Esophagus squamous epithelium (tissue), 5 donors: ENCODE measurements at regions not wholly inside any gene's neighbourhood (a gene's known extent, or its start where the extent isn't known, plus 50 kb on each side); places are given as distances from the start of the nearest gene placed in this dataset.
A peak's percentile ranks its signal among the peaks of the same experiment; 100 is the strongest.

ENCODE experiments used
- DNase-seq: peaks from one replicate; lab custom pipeline; 2025; lab: John Stamatoyannopoulos, UW
- H3K27ac ChIP-seq, 4 donors: fragments of 200-600 bp; sonication (generic); one replicate each; pipeline ENCODE4 v1.5.1; 2016 to 2019; ENCODE audit warnings: mild to moderate bottlenecking in 1 of 4
- H3K27me3 ChIP-seq, 4 donors: fragments of 200-600 bp; sonication (generic); 1 replicate in 3 of 4; 2 replicates in 1 of 4; pipeline versions ENCODE4 v1.5.1 to v1.6.0; 2017 to 2021; ENCODE audit warnings: antibody characterized with exemption in 1 of 4
- H3K36me3 ChIP-seq, 3 donors: fragments of 200-600 bp; sonication (generic); one replicate each; pipeline ENCODE4 v1.5.1; 2016 to 2019
- H3K4me1 ChIP-seq, 3 donors: fragments of 200-600 bp; sonication (generic); one replicate each; pipeline ENCODE4 v1.5.1; 2017 to 2019
- H3K4me3 ChIP-seq, 4 donors: fragments of 200-600 bp; sonication (generic); 1 replicate in 3 of 4; 2 replicates in 1 of 4; pipeline ENCODE4 v1.5.1; 2016 to 2019; ENCODE audit warnings: mild to moderate bottlenecking in 2 of 4, moderate library complexity in 1 of 4
- H3K9me3 ChIP-seq, 3 donors: fragments of 200-600 bp; sonication (generic); one replicate each; pipeline ENCODE4 v1.5.1; 2016 to 2019
- POLR2A ChIP-seq, 4 donors: fragments of 450-650 bp; IDR thresholded peaks; one replicate each; pipeline ENCODE4 v1.6.1; 2017; ENCODE audit warnings: antibody characterized with exemption in 4 of 4, mild to moderate bottlenecking in 4 of 4, moderate library complexity in 3 of 4
- WGBS, 2 donors: methylation state at CpG; one replicate each; pipeline ENCODE4 v1.1.5; 2018; 5-methylcytosine and 5-hydroxymethylcytosine counted together
- intact Hi-C: fragments of 100-400 bp; cut with DNase I; formaldehyde crosslinking; loops from one replicate; pipeline ENCODE4 v1.15.0; 2022
- TF ChIP-seq, protein P1 (sequence below), 6 experiments: fragments of 450-650 bp in 4 of 6; fragments of 200-600 bp in 2 of 6; sonication (generic) in 2 of 6; IDR thresholded peaks; one replicate each; pipeline ENCODE4 v1.5.1; 2016 to 2019; ENCODE audit warnings: antibody characterized with exemption in 6 of 6, mild to moderate bottlenecking in 4 of 6, moderate library complexity in 4 of 6
- donor health status: DM: yes; HTN: yes; CAD: no.

DNA sequence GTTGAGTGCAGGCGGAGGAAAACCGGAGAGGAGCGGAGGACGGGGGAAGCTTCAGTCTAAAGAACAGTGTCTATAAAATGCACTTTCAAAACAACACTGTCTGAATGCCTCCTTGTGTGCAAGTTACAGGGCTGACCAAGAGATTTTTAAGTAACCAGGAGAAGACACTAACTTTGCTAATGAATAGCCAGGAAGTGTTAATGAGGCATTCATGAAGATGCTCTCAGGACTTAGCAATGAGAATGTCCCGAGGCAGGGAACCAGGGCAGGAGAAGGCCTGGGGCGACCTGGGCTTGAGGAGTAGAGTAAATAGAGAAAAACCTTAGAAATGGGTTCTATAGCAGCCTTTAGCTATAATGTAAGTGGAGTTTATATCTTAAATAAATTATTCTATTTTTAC lies 312.1 kb downstream of the SKIDA1 start:
- H3K4me1 ChIP-seq, result peaks cover 0 to 3% (median 0%) of the 10 kb centered on the region in 3 donors
- WGBS, 2 donors, result 74 to 87% methylated on average over 6 of the region's 6 CpGs
- H3K36me3 ChIP-seq, result no peaks in the 10 kb centered on the region
- no peak for DNase-seq
- no peak overlapping the region for H3K4me3 ChIP-seq
- no peak overlapping the region for H3K27ac ChIP-seq
- H3K27me3 ChIP-seq, result no peaks in the 10 kb centered on the region
- intact Hi-C loops, result no loop called here
- peaks cover 0 to under 1% (median 0%) of the 10 kb centered on the region in 3 donors for H3K9me3 ChIP-seq
- TF ChIP-seq POLR2A (IDR thresholded peaks at IDR 0.05), result no peak
- TF ChIP-seq, protein P1, sequence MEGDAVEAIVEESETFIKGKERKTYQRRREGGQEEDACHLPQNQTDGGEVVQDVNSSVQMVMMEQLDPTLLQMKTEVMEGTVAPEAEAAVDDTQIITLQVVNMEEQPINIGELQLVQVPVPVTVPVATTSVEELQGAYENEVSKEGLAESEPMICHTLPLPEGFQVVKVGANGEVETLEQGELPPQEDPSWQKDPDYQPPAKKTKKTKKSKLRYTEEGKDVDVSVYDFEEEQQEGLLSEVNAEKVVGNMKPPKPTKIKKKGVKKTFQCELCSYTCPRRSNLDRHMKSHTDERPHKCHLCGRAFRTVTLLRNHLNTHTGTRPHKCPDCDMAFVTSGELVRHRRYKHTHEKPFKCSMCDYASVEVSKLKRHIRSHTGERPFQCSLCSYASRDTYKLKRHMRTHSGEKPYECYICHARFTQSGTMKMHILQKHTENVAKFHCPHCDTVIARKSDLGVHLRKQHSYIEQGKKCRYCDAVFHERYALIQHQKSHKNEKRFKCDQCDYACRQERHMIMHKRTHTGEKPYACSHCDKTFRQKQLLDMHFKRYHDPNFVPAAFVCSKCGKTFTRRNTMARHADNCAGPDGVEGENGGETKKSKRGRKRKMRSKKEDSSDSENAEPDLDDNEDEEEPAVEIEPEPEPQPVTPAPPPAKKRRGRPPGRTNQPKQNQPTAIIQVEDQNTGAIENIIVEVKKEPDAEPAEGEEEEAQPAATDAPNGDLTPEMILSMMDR (IDR thresholded peaks at IDR 0.05), result no peak

DNA sequence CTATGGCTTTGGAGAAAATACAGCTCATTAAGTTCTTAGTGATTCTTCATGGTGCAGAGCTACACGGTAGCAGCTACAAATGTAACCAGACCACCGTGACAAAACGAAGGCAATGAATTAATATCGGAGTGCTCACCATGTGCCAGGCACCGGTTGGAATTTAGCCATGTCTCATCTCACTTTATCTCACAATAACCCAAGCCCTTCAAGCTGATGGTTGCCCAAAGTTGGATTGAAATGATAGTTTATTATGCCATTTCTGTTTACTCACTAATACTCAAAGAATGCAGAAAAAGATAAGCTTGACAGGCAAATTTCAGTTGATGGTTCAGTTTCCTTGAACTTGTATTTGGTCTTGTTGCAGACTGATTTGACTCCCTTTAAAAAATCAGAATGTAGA lies 312.6 kb downstream of the SKIDA1 start:
- H3K4me1 ChIP-seq, result peaks cover 0 to 3% (median 0%) of the 10 kb centered on the region in 3 donors
- H3K4me3 ChIP-seq, result no peak overlapping the region
- H3K36me3 ChIP-seq, result no peaks in the 10 kb centered on the region
- no peak for DNase-seq
- peaks cover 0 to 5% (median 1%) of the 10 kb centered on the region in 3 donors for H3K9me3 ChIP-seq
- H3K27me3 ChIP-seq, result no peaks in the 10 kb centered on the region
- H3K27ac ChIP-seq, result no peak overlapping the region
- intact Hi-C loops, result no loop called here
- TF ChIP-seq, protein P1 (IDR thresholded peaks at IDR 0.05), result no peak
- TF ChIP-seq POLR2A (IDR thresholded peaks at IDR 0.05), result no peak
- 67 to 83% methylated on average over 5 of the region's 5 CpGs for WGBS, 2 donors

GRCh38 chr10:21212348-21212747 lies 313.1 kb downstream of the SKIDA1 start:
- 70 to 72% methylated on average over 11 of the region's 11 CpGs for WGBS, 2 donors
- Histone ChIP-seq H3K9me3 (peaks cover 0 to 11% (median 7%) of the 10 kb centered on the region in 3 donors), H3K4me1 (peaks cover 0 to 3% (median 0%) of the 10 kb centered on the region in 3 donors), H3K27me3 (no peaks in the 10 kb centered on the region), H3K4me3 (no peak overlapping the region), H3K36me3 (no peaks in the 10 kb centered on the region), H3K27ac (no peak overlapping the region)
- TF ChIP-seq, protein P1 (IDR thresholded peaks at IDR 0.05), result no peak
- no peak for TF ChIP-seq POLR2A (IDR thresholded peaks at IDR 0.05)
- intact Hi-C loops, result no loop called here
- DNase-seq, result no peak

DNA sequence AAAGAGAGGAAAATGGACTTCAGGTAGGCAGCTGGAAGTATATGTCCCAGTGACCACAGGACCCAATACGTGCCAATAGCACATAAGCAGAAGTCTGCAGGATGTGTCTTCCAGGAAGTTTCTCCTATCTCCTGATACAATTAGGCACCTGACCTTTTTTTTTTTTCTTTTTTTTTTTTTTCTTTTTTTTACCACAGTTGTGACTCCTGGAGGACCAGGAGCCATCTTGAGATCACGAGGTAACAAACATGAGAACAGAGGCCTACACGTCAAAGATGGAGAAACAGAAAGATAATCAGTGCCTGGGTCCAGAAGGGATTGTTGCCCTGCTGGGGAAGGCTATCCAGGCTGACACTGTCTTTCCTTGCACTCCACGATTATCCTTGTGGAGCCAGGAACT lies 312.4 kb upstream of the NEBL start:
- Histone ChIP-seq H3K27me3 (peaks cover 0 to 5% (median 0%) of the 10 kb centered on the region in 4 donors), H3K27ac (peak overlapping the region in 1 of 4 donors; percentile 3), H3K36me3 (no peaks in the 10 kb centered on the region), H3K4me1 (peaks cover 0 to 3% (median 0%) of the 10 kb centered on the region in 3 donors), H3K4me3 (no peak overlapping the region), H3K9me3 (peaks cover 0 to 14% (median 10%) of the 10 kb centered on the region in 3 donors)
- TF ChIP-seq, protein P1 (IDR thresholded peaks at IDR 0.05), result no peak
- no peak for TF ChIP-seq POLR2A (IDR thresholded peaks at IDR 0.05)
- 70 to 82% methylated on average over 4 of the region's 4 CpGs for WGBS, 2 donors
- no peak for DNase-seq
- intact Hi-C loops, result no loop called here

DNA sequence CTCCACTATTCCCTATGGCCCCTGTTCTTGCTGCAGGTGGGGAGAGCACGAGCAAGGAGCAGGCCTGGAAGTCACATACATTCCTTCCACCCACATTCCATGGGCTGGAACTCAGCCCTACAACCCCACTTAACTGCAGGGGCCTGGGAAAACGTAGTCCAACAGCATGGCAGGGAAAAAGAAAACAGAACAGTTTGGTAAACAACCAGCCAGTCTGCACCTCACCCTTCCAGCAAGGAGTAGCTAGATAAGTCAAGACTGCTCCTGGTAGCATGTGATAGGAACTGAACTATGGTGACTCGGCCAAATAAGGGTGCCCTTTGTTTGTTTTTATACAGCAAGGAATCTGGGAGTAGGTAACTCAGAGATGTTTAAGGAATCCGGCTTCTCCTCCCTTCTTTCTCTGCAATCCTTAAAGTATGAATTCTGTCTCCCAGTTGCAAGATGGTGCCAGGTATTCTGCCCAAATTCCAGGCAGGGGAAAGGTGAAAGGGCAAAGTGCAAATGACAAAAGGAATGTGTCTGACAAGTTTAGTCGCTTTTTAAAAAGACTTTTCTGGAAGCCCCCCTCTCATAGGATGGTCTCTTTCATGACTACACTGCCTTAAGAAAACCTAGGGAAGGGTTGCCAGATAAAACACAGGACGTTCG lies 311.7 kb upstream of the NEBL start:
- Histone ChIP-seq H3K27me3 (peaks cover 0 to 12% (median 0%) of the 10 kb centered on the region in 4 donors), H3K9me3 (peaks cover 0 to 14% (median 10%) of the 10 kb centered on the region in 3 donors), H3K27ac (no peak overlapping the region), H3K4me3 (no peak overlapping the region), H3K4me1 (peaks cover 0 to 3% (median 0%) of the 10 kb centered on the region in 3 donors), H3K36me3 (no peaks in the 10 kb centered on the region)
- 49 to 76% methylated on average over 7 of the region's 7 CpGs for WGBS, 2 donors
- TF ChIP-seq, protein P1 (IDR thresholded peaks at IDR 0.05), result no peak
- no peak for TF ChIP-seq POLR2A (IDR thresholded peaks at IDR 0.05)
- DNase-seq, result no peak
- intact Hi-C loops, result no loop called here
